ENCODE measurements at regions not wholly inside any gene's neighbourhood (a gene's known extent, or its start where the extent isn't known, plus 50 kb on each side); places are given as distances from the start of the nearest gene placed in this dataset.
"Not testable (repeated sequence)": the region's sequence is repeated elsewhere in the genome, so short reads cannot be mapped to it uniquely, and the experiment has no call there.

DNA sequence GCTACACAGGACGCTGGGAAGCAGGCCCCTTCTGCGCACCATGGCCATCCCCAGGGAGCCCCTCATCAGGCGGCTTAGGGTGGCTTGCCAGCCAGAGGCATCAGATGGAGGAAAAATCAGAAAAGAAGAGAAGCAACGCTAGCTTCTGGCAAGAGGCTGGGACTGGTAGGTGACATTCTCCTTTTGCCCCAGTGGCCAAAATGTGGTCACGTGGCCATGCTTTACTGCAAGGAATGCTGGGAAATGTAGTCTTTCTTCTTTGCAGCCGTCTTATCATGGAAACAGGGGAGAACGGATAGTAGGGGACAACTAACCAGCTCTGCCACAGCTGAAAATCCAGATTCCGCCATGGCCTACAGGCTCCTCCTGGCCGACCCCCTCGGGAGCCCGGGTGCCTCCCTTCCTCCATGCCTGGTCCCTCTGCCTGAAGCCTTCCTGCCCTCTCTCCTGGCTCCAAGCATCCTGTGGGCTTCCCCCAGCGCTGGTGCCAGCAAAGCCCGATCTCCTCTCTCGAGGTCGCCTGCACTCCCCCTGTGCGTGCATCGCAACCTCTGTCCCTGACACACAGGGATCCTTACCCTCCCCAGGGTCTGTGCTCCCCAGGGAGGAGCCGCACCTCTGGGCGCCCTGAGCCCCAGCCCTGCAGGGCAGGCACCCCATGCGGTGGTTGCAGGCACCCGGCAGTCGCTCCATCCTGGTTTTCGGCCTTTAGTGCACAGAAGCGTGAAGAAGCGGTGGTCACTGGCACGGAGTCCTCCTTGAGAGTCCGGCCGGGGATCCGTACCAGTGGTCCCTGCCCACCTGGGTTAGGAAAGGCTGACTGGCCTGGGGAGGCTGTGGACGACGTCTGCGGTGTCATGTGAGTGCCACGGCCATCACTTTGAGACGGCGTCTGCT lies 307.7 kb downstream of the TP53TG3F start:
- H3K9me3 ChIP-seq (ENCODE audit: control insufficient read depth in 2 of 3, low read length in 3 of 3); H3K4me3 Mint-ChIP-seq; H3K36me3 ChIP-seq (ENCODE audit: control insufficient read depth in 2 of 3, insufficient read depth in 3 of 3, low read length in 3 of 3); POLR2A ChIA-PET; CTCF ChIA-PET; H3K9me3 Mint-ChIP-seq; H3K27ac Mint-ChIP-seq; H3K4me1 ChIP-seq (ENCODE audit: control insufficient read depth in 2 of 2, insufficient read depth in 2 of 2, low read length in 2 of 2); H3K27me3 Mint-ChIP-seq; intact Hi-C loops (cut with micrococcal nuclease); H3K4me3 ChIP-seq (ENCODE audit: low read length); H3K27me3 ChIP-seq (ENCODE audit: control insufficient read depth in 2 of 2, insufficient read depth in 2 of 2, low read length in 2 of 2); DNase-seq; H3K4me1 Mint-ChIP-seq; ATAC-seq; H3K36me3 Mint-ChIP-seq; H3K27ac ChIP-seq (ENCODE audit: low read depth, low read length): not testable (repeated sequence)

DNA sequence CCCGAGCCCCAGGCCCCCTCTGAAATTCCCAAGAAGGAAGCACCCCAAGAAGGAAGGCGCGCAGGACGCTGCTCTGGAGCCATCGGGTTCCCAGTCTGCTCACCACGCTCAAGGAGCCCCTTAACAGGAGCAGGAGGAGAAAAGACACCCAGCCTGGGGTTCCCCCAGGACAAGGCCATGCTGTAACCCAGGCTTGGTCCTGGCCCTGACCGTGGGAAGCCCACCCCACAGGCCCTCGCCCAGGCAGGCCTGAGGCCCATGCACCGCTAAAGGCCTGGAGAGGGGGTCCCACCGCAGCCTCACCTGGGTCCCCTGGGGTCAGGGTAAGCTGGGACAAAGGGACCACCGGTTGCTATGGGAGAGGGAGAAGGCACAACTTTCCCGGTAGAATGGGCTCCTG lies 309.3 kb downstream of the TP53TG3F start:
- H3K36me3 ChIP-seq (ENCODE audit: control insufficient read depth in 2 of 3, insufficient read depth in 3 of 3, low read length in 3 of 3); H3K9me3 Mint-ChIP-seq; H3K4me1 Mint-ChIP-seq; intact Hi-C loops (cut with micrococcal nuclease); H3K4me1 ChIP-seq (ENCODE audit: control insufficient read depth in 2 of 2, insufficient read depth in 2 of 2, low read length in 2 of 2); H3K27ac Mint-ChIP-seq; H3K9me3 ChIP-seq (ENCODE audit: control insufficient read depth in 2 of 3, low read length in 3 of 3); DNase-seq; H3K4me3 Mint-ChIP-seq; H3K27me3 ChIP-seq (ENCODE audit: control insufficient read depth in 2 of 2, insufficient read depth in 2 of 2, low read length in 2 of 2); H3K4me3 ChIP-seq (ENCODE audit: low read length); CTCF ChIA-PET; H3K27me3 Mint-ChIP-seq; H3K36me3 Mint-ChIP-seq; H3K27ac ChIP-seq (ENCODE audit: low read depth, low read length); POLR2A ChIA-PET; ATAC-seq: not testable (repeated sequence)

DNA sequence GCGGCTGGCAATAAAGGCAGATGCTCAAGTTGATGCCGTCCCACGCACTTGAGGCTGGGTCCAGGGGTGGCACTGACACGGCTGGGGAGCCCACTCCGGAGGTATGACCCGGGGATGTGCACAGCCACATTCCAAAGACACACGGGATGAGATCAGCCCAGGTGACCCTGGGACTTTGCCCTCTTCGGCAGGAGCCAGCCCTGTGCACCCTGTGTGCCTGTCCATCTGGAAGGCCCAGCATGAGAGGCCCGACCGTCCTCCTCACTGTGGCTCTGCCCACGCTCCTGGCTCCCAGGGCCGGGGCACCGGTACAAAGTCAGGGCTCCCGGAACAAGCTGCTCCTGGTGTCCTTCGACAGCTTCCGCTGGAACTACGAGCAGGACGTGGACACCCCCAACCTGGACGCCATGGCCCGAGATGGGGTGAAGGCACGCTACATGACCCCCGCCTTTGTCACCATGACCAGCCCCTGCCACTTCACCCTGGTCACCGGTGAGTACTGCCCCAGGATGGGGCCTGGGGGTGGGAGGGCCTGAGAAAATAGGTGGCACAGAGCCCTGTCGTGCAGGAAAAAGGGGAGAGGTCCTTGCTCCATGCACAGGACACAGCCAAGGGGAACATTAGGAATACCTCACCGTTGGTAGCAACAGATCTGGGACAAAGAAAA lies 309.9 kb downstream of the TP53TG3F start:
- H3K27me3 Mint-ChIP-seq; H3K4me3 Mint-ChIP-seq; intact Hi-C loops (cut with micrococcal nuclease); H3K9me3 Mint-ChIP-seq; CTCF ChIA-PET; H3K4me1 Mint-ChIP-seq; ATAC-seq; H3K4me1 ChIP-seq (ENCODE audit: control insufficient read depth in 2 of 2, insufficient read depth in 2 of 2, low read length in 2 of 2); H3K36me3 Mint-ChIP-seq; H3K27me3 ChIP-seq (ENCODE audit: control insufficient read depth in 2 of 2, insufficient read depth in 2 of 2, low read length in 2 of 2); POLR2A ChIA-PET; H3K27ac ChIP-seq (ENCODE audit: low read depth, low read length); H3K36me3 ChIP-seq (ENCODE audit: control insufficient read depth in 2 of 3, insufficient read depth in 3 of 3, low read length in 3 of 3); DNase-seq; H3K9me3 ChIP-seq (ENCODE audit: control insufficient read depth in 2 of 3, low read length in 3 of 3); H3K27ac Mint-ChIP-seq; H3K4me3 ChIP-seq (ENCODE audit: low read length): not testable (repeated sequence)

DNA sequence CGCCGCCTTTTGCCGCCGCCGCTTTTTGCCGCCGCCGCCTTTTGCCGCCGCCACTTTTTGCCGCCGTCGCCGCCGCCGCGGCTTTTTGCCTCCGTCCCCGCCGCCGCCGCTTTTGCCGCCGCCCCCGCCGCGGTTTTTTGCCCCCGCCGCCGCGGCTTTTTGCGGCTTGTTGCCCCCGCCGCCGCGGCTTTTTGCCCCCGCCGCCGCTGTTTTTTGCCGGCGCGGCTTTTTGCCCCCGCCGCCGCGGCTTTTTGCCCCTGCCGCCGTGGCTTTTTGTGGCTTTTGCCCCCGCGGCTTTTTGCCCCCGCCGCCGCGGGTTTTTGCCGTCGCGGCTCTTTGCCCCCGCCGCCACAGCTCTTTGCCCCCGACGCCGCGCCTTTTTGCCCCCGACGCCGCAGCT lies 311.1 kb downstream of the TP53TG3F start:
- H3K27ac ChIP-seq (ENCODE audit: low read depth, low read length); ATAC-seq; CTCF ChIA-PET; H3K4me1 Mint-ChIP-seq; DNase-seq; H3K9me3 ChIP-seq (ENCODE audit: control insufficient read depth in 2 of 3, low read length in 3 of 3); H3K4me3 Mint-ChIP-seq; H3K27me3 ChIP-seq (ENCODE audit: control insufficient read depth in 2 of 2, insufficient read depth in 2 of 2, low read length in 2 of 2); H3K36me3 ChIP-seq (ENCODE audit: control insufficient read depth in 2 of 3, insufficient read depth in 3 of 3, low read length in 3 of 3); H3K36me3 Mint-ChIP-seq; POLR2A ChIA-PET; H3K4me1 ChIP-seq (ENCODE audit: control insufficient read depth in 2 of 2, insufficient read depth in 2 of 2, low read length in 2 of 2); intact Hi-C loops (cut with micrococcal nuclease); H3K4me3 ChIP-seq (ENCODE audit: low read length); H3K27ac Mint-ChIP-seq; H3K27me3 Mint-ChIP-seq: not testable (repeated sequence)
- peaks cover 3 to 14% (median 11%) of the 10 kb centered on the region in 11 donors for H3K9me3 Mint-ChIP-seq

DNA sequence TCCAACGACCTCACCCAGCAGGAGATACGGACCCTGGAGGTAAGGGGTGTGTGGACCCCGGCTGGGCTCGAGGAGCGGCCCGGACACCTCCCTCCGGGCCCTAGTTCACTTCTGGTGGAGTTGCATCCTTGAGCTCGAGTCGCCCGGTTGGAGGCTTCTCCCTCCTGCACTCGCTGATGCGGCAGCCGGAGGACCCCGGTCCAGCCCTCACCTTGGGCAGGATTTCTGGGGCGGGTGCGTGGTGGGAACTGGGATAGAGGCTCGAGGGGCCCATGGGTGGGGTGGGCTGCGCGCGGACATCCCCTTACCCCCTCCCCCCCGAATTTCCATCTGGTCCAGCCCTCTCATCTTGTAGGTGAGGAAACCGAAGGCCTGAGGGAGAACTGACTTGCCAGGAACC lies 311.8 kb downstream of the TP53TG3F start:
- H3K36me3 Mint-ChIP-seq; POLR2A ChIA-PET; ATAC-seq; H3K9me3 ChIP-seq (ENCODE audit: control insufficient read depth in 2 of 3, low read length in 3 of 3); intact Hi-C loops (cut with micrococcal nuclease); H3K27ac Mint-ChIP-seq; DNase-seq; CTCF ChIA-PET; H3K27ac ChIP-seq (ENCODE audit: low read depth, low read length); H3K36me3 ChIP-seq (ENCODE audit: control insufficient read depth in 2 of 3, insufficient read depth in 3 of 3, low read length in 3 of 3); H3K4me3 ChIP-seq (ENCODE audit: low read length); H3K4me1 ChIP-seq (ENCODE audit: control insufficient read depth in 2 of 2, insufficient read depth in 2 of 2, low read length in 2 of 2); H3K27me3 ChIP-seq (ENCODE audit: control insufficient read depth in 2 of 2, insufficient read depth in 2 of 2, low read length in 2 of 2); H3K4me1 Mint-ChIP-seq; H3K4me3 Mint-ChIP-seq; H3K27me3 Mint-ChIP-seq: not testable (repeated sequence)
- peaks cover 3 to 14% (median 11%) of the 10 kb centered on the region in 11 donors for H3K9me3 Mint-ChIP-seq

DNA sequence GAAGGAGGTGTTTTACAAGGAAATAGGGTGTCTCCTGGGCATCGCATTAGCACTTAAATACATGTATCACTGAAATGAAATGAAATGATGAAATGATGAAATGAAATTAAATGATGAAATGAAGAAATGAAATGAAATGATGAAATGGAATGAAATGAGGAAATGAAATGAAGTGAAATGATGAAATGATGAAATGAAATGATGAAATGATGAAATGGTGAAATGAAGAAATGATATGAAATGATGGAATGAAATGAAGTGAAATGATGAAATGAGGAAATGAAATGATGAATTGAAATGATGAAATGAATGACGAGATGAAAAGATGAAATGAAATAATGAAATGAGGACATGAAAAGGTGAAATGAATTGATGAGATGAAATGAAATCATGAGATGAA lies 314.6 kb downstream of the TP53TG3F start:
- H3K9me3 ChIP-seq (ENCODE audit: control insufficient read depth in 2 of 3, low read length in 3 of 3); H3K36me3 Mint-ChIP-seq; POLR2A ChIA-PET; H3K27ac ChIP-seq (ENCODE audit: low read depth, low read length); H3K27me3 ChIP-seq (ENCODE audit: control insufficient read depth in 2 of 2, insufficient read depth in 2 of 2, low read length in 2 of 2); H3K36me3 ChIP-seq (ENCODE audit: control insufficient read depth in 2 of 3, insufficient read depth in 3 of 3, low read length in 3 of 3); ATAC-seq; H3K27ac Mint-ChIP-seq; H3K4me3 Mint-ChIP-seq; H3K27me3 Mint-ChIP-seq; H3K4me3 ChIP-seq (ENCODE audit: low read length); H3K4me1 Mint-ChIP-seq; CTCF ChIA-PET; intact Hi-C loops (cut with micrococcal nuclease); H3K4me1 ChIP-seq (ENCODE audit: control insufficient read depth in 2 of 2, insufficient read depth in 2 of 2, low read length in 2 of 2); DNase-seq: not testable (repeated sequence)
- peaks cover 3 to 14% (median 11%) of the 10 kb centered on the region in 11 donors for H3K9me3 Mint-ChIP-seq

DNA sequence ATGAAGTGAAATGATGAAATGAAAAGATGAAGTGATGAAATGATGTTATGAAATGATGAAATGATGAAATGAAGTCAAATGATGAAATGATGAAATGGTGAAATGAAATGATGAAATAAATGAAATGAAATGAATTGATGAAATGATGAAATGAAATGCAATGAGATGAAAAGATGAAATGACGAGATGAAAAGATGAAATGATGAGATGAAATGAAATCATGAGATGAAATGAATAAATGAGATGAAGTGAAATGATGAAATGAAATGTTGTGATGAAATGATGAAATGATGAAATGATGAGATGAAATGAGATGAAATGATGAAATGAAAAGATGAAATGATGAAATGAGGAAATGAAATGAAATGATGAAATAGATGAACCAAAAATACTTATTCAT lies 315.3 kb downstream of the TP53TG3F start:
- H3K9me3 ChIP-seq (ENCODE audit: control insufficient read depth in 2 of 3, low read length in 3 of 3); ATAC-seq; H3K27me3 ChIP-seq (ENCODE audit: control insufficient read depth in 2 of 2, insufficient read depth in 2 of 2, low read length in 2 of 2); POLR2A ChIA-PET; H3K4me1 Mint-ChIP-seq; H3K4me1 ChIP-seq (ENCODE audit: control insufficient read depth in 2 of 2, insufficient read depth in 2 of 2, low read length in 2 of 2); H3K4me3 ChIP-seq (ENCODE audit: low read length); H3K36me3 Mint-ChIP-seq; H3K27me3 Mint-ChIP-seq; intact Hi-C loops (cut with micrococcal nuclease); H3K27ac Mint-ChIP-seq; H3K36me3 ChIP-seq (ENCODE audit: control insufficient read depth in 2 of 3, insufficient read depth in 3 of 3, low read length in 3 of 3); H3K27ac ChIP-seq (ENCODE audit: low read depth, low read length); DNase-seq; CTCF ChIA-PET; H3K4me3 Mint-ChIP-seq: not testable (repeated sequence)
- peaks cover 3 to 14% (median 11%) of the 10 kb centered on the region in 11 donors for H3K9me3 Mint-ChIP-seq

All from naive thymus-derived CD4-positive, alpha-beta T cell (primary cell).